ENCODE measurements at regions not wholly inside any gene's neighbourhood (a gene's known extent, or its start where the extent isn't known, plus 50 kb on each side); places are given as distances from the start of the nearest gene placed in this dataset.

- Histone ChIP-seq H3K4me3 (no peak overlapping the region), H3K27me3 (peaks cover 0 to 4% of the 10 kb centered on the region in 2 donors), H3K27ac (no peak overlapping the region), H3K36me3 (no peaks in the 10 kb centered on the region), H3K9me3 (no peaks in the 10 kb centered on the region), H3K4me1 (no peaks in the 10 kb centered on the region)
- DNase-seq (ENCODE audit: low spot score in 2 of 2) = no peak
- intact Hi-C loops (cut with DNase I; ENCODE audit: low total_unique reads) = no loop called here
- TF ChIP-seq CTCF (IDR thresholded peaks at IDR 0.05) (no peak), POLR2AphosphoS5 (IDR thresholded peaks at IDR 0.05) (no peak), POLR2A (IDR thresholded peaks at IDR 0.05) (no peak)
Measured at GRCh38 chr11:32489464-32489863, 54.1 kb upstream of the WT1 start.

- Histone ChIP-seq H3K9me3 (no peaks in the 10 kb centered on the region), H3K27ac (no peak overlapping the region), H3K4me1 (no peaks in the 10 kb centered on the region), H3K36me3 (no peaks in the 10 kb centered on the region), H3K4me3 (no peak overlapping the region), H3K27me3 (no peaks in the 10 kb centered on the region)
- DNase-seq (ENCODE audit: low spot score in 2 of 2) = no peak
- TF ChIP-seq POLR2AphosphoS5 (IDR thresholded peaks at IDR 0.05) (no peak), POLR2A (IDR thresholded peaks at IDR 0.05) (no peak), CTCF (IDR thresholded peaks at IDR 0.05) (no peak)
- intact Hi-C loops (cut with DNase I; ENCODE audit: low total_unique reads) = no loop called here
Measured at GRCh38 chr11:32487270-32487669, 51.9 kb upstream of the WT1 start.

GRCh38 chr11:32485733-32486132 lies 50.4 kb upstream of the WT1 start:
- Histone ChIP-seq H3K36me3 (no peaks in the 10 kb centered on the region), H3K27me3 (no peaks in the 10 kb centered on the region), H3K27ac (no peak overlapping the region), H3K4me3 (no peak overlapping the region), H3K9me3 (no peaks in the 10 kb centered on the region), H3K4me1 (no peaks in the 10 kb centered on the region)
- TF ChIP-seq POLR2A (IDR thresholded peaks at IDR 0.05) = no peak
- no peak for TF ChIP-seq POLR2AphosphoS5 (IDR thresholded peaks at IDR 0.05)
- no peak for TF ChIP-seq CTCF (IDR thresholded peaks at IDR 0.05)
- no peak for DNase-seq (ENCODE audit: low spot score in 2 of 2)
- intact Hi-C loops (cut with DNase I; ENCODE audit: low total_unique reads) = loop anchor here (2.0 kb wide), 1 partner anchor 53 kb away; no protein-coding TSS in a partner anchor
